Fibroblast of skin of back (primary cell): ENCODE measurements at regions not wholly inside any gene's neighbourhood (a gene's known extent, or its start where the extent isn't known, plus 50 kb on each side); places are given as distances from the start of the nearest gene placed in this dataset.
"Not testable (repeated sequence)": the region's sequence is repeated elsewhere in the genome, so short reads cannot be mapped to it uniquely, and the experiment has no call there.

Experiments used
- DNase-seq: peaks from one replicate; pipeline ENCODE4 v3.0.0-alpha.2; 2013

DNA sequence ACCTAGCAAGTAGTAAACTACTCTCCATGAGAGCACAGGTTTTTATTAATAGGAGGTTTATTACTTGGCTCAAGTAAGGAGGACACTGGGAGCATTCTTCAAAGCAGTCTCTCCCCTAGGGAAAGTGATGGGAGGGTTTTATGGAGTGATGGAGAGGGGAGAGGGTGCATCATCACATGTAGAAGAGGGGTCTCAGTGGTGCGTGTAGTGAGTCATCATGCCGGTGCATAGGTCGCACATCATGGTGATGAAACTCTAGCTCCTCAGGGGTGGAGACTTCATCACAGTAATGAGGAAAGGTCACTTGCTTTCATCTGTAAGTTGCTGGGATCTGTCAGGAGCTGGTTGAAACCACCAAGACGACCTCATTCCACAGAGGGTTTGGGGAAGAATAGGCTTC is 210.8 kb upstream of the UBL3 start:
- no peak for DNase-seq

DNA sequence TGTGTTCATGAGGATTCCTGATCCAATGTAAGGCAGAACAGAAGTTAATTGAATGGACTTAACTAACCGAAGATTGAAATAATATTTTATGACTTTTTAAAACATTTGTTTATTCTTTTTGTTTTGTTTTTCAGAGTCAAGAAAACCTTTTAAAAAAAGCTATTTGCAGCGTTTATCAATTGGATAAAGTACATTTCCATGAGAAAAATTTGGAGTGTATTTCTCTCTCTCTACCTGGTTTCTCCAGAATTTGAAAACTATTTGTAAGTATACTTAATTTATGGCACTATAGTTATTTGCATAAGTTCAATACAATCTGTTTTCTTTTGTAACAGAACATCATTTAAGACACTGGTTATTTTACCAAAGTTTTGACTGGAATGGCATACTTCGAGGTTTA is 208.0 kb upstream of the UBL3 start:
- no peak for DNase-seq

- DNase-seq = not testable (repeated sequence)
Observed at GRCh38 chr13:30054546-30054945, 204.1 kb upstream of the UBL3 start.

- no peak for DNase-seq
Observed at GRCh38 chr13:30053939-30054338, 203.5 kb upstream of the UBL3 start.

DNA sequence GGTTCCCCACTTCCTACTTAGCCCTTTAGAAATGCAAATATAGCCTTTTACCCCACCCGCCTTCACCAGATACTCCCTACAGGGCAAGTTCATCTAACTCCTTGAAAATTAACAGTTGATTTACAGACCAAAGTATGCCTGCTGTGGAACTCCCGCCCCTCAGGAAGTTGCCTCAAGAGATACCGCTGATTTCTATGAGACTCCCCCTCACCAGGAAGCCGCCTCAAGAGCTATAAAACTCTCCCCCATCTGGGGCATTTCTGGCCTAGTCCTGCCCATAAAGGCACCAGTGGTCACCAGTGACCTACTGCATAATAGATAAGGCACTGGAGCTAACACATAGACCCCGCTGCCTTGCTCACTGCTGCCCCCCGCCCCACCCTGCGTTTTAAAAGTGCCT is 201.7 kb upstream of the UBL3 start:
- DNase-seq = no peak

- no peak for DNase-seq
Observed at GRCh38 chr13:30051531-30052060, 201.2 kb upstream of the UBL3 start.

DNA sequence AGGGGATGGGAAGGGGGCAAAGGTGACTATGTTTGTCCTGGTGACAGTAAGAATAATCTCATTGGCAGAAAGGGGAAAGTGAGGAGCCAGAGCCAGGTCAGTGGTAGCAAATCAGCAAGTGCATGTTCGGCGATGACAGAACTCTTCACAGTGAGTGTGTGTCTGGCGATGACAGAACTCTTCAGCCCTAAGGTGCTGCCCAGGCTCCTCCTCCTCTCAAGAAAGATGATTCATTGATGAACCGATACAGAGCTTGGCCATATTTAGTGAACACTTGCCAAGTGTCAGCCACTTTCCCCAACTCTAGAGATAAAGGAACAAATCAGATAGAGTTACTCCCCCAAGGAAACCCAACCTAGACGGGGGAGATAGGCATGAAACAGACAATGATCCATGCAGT is 199.3 kb upstream of the UBL3 start:
- DNase-seq = no peak

DNA sequence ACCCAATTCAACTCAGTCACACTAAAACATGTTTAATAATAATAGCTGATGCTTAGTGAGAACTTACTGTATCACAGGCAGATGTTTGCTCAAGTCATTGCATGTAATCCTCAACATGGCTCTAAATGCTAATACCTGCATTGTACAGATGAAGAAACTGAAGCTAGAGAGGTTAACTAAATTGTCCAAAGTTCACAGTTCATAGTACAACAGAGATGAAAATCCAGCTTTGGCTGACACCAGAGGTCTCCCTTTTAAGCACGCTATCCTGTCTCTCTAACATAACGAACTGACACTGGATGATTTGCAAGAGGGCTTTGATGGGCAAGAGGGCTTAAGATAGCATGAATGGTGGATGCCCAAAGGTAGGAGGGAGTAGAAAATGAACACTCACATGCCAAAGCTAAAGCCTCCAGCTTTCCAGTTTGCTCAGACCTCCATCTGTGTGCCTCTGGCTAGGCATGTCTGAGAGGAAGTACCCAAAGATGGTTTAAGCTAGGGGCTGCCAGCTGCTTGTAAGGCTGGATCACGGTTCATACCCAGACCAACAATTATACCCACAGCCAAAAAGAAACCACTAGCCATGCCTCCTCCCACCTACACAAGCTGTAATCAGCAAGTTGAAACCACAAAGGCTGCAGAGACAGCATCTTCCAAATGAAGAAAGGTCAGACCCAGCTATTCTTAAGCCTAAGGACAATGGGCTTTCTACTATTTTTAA is 196.9 kb upstream of the UBL3 start:
- no peak for DNase-seq

GRCh38 chr13:30045916-30046704 is 195.7 kb upstream of the UBL3 start:
- peak; percentile 92 for DNase-seq

DNA sequence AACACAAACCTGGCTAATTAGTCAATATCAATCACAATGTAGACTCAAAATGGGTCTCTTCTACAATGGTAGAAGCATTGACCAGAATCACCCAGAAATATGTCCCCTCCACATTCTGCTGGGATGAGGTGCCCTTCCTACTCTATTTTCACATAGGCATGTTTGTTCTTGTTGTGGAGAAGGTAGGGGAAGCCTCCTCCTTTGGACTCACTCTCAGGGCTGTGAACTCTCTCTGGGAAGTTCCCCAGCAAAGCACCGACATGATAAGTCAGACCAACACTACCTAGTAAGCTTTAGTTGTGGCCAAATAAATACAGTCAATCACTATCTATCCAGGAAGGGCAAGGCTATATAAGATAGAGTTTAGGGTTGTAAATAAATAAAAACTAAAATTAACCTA is 194.5 kb upstream of the UBL3 start:
- DNase-seq = no peak

DNA sequence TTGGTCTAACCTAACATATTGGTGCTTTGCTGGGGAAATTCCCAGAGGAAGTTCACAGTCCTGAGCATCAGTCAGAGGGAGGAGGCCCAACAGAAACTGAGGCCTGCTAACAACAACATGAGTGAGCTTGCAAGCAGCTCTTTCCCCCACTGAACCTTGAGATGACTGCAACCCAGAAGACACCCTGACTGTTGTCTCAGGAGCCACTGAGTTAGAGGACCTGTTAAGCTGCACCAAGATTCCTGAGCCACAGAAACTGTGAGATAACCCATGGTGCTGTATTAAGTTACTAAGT is 193.2 kb upstream of the UBL3 start:
- no peak for DNase-seq

GRCh38 chr13:30042891-30043630 is 192.6 kb upstream of the UBL3 start:
- no peak for DNase-seq

GRCh38 chr13:30042272-30042671 is 191.9 kb upstream of the UBL3 start:
- no peak for DNase-seq

- no peak for DNase-seq
Observed at GRCh38 chr13:30039511-30039911, 189.1 kb upstream of the UBL3 start.

DNA sequence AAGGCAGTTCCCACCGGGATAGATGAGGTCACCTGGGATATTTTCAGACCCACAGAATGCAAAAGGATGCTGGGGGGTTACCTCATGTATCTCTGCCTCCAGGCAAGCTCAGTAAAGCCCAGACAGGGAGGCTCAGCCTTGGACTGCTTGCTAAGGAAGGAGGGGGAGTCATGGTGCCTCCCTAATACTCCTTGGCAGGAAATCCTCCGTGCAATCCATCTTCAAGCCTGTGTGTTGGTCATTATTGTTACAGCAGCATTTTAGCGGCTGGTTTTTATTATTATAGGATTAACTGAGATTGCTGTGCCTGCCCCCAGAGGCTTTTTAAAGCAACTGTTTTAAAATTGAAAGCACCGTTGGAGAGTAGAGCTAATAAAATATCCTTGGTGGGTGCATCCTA is 188.5 kb upstream of the UBL3 start:
- DNase-seq = peak; percentile 85

- no peak for DNase-seq
Observed at GRCh38 chr13:30037766-30038165, 187.3 kb upstream of the UBL3 start.

- peak; percentile 33 for DNase-seq
Observed at GRCh38 chr13:30037306-30037705, 186.9 kb upstream of the UBL3 start.

GRCh38 chr13:30034458-30034795 is 184.0 kb upstream of the UBL3 start:
- DNase-seq = no peak

DNA sequence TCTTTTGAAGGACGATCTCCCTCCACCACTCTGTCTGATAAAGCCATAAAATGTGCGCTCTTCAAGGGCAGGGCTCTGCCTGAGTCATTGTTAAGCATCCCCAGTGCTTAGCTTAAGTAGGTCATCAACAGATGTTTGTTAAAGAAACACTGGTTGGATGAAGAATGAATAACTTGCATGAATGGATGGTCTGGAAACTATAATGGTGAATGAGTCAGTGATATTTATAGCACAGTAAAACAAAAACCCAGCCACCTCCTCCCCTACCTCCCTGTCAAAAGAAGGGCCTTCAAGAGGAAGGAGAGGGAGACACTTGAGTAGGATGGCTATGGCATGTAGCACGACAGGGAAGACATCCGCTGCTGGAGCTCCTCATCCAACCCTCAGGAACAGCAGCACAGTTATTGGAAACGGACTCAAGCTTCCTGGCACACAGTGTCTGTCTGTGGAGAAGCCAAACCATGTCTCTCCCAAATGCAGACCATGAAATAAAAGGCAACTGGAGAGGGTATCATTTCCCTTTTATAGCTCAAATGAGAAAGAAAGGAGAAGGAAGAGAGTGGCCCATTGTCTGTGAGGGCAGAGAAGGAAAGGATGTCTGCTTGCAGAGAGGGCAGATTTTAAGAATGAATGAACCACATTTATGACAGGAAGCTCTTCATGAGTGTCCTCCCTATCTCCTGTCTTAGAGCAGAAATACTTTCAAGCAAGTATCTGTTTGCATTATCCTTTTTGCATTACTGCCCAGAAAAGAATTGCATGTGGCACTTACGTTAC is 183.5 kb upstream of the UBL3 start:
- DNase-seq = peak; percentile 98

- no peak for DNase-seq
Observed at GRCh38 chr13:30032263-30032662, 181.8 kb upstream of the UBL3 start.

- DNase-seq = no peak
Observed at GRCh38 chr13:30031488-30031887, 181.1 kb upstream of the UBL3 start.

DNA sequence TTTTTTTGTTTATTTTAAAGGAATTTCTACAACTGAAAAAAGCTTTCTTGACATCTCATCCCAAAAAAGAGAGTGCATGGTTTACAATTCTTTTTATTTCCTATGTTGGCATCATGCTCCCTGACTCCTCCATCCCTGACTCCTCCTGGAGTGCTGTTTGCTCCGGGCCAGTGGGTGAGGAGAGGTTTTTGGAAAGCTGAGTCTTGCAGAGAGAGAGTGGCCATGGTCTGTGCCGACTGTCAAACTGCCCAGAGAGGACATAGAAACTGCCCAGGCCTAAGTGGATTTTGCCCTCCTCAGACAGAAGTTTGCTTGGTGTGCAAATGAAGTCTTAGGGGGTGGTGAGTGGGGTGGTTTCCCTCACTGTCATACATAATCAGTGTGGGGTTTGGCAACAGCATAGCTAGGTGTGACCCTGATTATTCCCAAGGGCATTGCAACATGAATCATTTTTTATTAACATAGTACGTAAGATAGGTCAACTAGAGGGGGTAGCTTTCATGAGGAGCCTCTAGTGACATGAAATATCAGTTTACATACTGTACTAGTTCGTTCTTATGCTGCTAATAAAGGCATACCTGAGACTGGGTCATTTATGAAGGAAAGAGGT is 179.8 kb upstream of the UBL3 start:
- no peak for DNase-seq
